MCF 10A (cell line): ENCODE measurements at regions not wholly inside any gene's neighbourhood (a gene's known extent, or its start where the extent isn't known, plus 50 kb on each side); places are given as distances from the start of the nearest gene placed in this dataset.
"Not testable (repeated sequence)": the region's sequence is repeated elsewhere in the genome, so short reads cannot be mapped to it uniquely, and the experiment has no call there.

ENCODE experiments used
- BruUV-seq: library from RNA; stranded (reverse); fragments of 400-500 nt; replicated peaks from 2 replicates; lab custom pipeline; 2021; lab: Mats Ljungman, UMichigan
- CTCF ChIA-PET: fragments of 300-600 bp; sonication (Branson Sonifier 250); formaldehyde crosslinking; extraction: SDS; loops from one replicate; lab custom pipeline; 2021; ENCODE audit warnings: antibody characterized with exemption, inconsistent platforms; lab: Yijun Ruan, JAX
- POLR2A ChIA-PET: fragments of 300-600, 350-650 bp; sonication (Branson Sonifier 250); formaldehyde crosslinking; extraction: SDS; loops from one replicate; lab custom pipeline; 2020; ENCODE audit warnings: antibody characterized with exemption, inconsistent platforms; lab: Yijun Ruan, JAX
- DNase-seq: peaks from one replicate; pipeline ENCODE4 v3.0.0-alpha.2; 2018; ENCODE audit not compliant: unreplicated experiment
- H3K27ac Mint-ChIP-seq: one replicate; pipeline ENCODE4 v1.8.0; 2022; ENCODE audit warnings: mild to moderate bottlenecking, low read depth, mixed read lengths; ENCODE audit not compliant: unreplicated experiment
- H3K27me3 Mint-ChIP-seq: one replicate; pipeline ENCODE4 v1.8.0; 2022; ENCODE audit warnings: mixed read lengths; ENCODE audit not compliant: insufficient read depth, unreplicated experiment
- H3K36me3 Mint-ChIP-seq: one replicate; pipeline ENCODE4 v1.8.0; 2022; ENCODE audit warnings: mild to moderate bottlenecking, moderate library complexity, mixed read lengths; ENCODE audit not compliant: insufficient read depth, unreplicated experiment
- H3K4me1 Mint-ChIP-seq: one replicate; pipeline ENCODE4 v1.8.0; 2022; ENCODE audit warnings: mixed read lengths; ENCODE audit not compliant: insufficient read depth, unreplicated experiment
- H3K4me3 Mint-ChIP-seq: one replicate; pipeline ENCODE4 v1.8.0; 2022; ENCODE audit warnings: mild to moderate bottlenecking, moderate library complexity, mixed read lengths; ENCODE audit not compliant: unreplicated experiment
- H3K9me3 Mint-ChIP-seq: one replicate; pipeline ENCODE4 v1.8.0; 2022; ENCODE audit warnings: mixed read lengths; ENCODE audit not compliant: unreplicated experiment
- intact Hi-C: fragments of 100-400 bp; cut with micrococcal nuclease; formaldehyde crosslinking; loops from 2 replicates; pipeline ENCODE4 v1.14.1; 2022
- TF ChIP-seq, protein P1 (sequence below): fragments of 200-600 bp; IDR thresholded peaks from one replicate; pipeline ENCODE4 v1.8.0; 2022; ENCODE audit warnings: antibody characterized with exemption, mild to moderate bottlenecking; ENCODE audit not compliant: unreplicated experiment

DNA sequence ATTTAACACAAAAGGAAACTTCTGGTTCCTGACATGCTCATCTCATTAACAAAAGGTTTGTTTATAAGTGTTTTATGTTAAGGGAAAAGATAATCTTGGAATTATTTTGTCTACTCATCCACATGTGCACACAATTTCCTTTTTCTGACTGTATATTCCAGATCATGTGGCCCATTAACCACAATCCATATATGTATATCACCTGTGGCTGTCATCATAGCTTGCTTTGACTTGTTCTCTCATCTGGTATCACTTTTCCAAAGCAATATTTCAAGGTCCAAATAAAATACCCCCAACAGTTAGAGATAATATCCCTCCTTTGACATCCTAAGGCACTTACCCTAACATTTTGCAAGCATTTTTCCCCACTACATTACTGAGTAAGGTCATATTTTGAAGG is 856.1 kb downstream of the CDH11 start:
- no TSS peak for BruUV-seq
- Mint-ChIP-seq H3K4me3 (no peak overlapping the region), H3K36me3 (no peaks in the 10 kb centered on the region), H3K27me3 (no peaks in the 10 kb centered on the region), H3K27ac (no peak overlapping the region), H3K9me3 (peaks cover 15% of the 10 kb centered on the region), H3K4me1 (no peaks in the 10 kb centered on the region)
- CTCF ChIA-PET: no interaction called here
- no peak for DNase-seq
- intact Hi-C loops: no loop called here
- TF ChIP-seq, protein P1, sequence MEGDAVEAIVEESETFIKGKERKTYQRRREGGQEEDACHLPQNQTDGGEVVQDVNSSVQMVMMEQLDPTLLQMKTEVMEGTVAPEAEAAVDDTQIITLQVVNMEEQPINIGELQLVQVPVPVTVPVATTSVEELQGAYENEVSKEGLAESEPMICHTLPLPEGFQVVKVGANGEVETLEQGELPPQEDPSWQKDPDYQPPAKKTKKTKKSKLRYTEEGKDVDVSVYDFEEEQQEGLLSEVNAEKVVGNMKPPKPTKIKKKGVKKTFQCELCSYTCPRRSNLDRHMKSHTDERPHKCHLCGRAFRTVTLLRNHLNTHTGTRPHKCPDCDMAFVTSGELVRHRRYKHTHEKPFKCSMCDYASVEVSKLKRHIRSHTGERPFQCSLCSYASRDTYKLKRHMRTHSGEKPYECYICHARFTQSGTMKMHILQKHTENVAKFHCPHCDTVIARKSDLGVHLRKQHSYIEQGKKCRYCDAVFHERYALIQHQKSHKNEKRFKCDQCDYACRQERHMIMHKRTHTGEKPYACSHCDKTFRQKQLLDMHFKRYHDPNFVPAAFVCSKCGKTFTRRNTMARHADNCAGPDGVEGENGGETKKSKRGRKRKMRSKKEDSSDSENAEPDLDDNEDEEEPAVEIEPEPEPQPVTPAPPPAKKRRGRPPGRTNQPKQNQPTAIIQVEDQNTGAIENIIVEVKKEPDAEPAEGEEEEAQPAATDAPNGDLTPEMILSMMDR: no peak
- POLR2A ChIA-PET: no interaction called here

DNA sequence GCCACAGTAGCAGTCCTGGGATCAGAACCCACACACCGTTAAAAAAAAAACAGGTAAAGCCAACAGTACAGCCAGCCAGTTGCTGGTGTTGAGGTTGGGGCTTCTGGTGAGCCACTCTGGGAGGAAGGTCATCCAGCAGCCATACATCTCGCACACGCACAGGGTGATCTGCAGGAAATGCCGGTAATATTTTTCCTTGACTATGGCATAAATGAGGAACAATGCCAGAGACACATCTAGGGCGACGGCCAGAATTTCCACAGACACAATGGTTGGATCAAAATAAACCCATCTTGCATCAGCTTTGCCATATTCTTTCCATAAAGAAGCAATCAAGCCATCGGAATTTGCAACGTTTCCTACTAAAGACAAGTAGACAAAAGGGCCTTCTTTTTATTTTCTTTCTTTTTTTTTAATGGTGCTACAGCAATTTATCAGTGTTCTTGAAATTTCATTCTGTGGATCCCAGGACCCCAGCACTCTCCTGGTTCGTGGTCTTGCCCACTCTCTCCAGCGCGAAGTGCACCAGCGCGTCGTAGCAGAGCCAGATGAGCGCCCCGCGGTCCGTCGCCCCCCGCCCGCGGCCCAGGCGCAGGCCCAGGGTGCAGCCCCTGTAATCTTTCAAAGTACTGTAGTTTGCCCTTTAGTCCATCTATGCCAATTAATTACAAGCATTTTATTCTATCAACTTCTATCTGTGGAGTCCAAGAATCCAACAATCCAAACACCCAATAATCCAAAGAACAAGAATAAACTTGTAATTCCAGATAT is 861.0 kb downstream of the CDH11 start:
- not testable (repeated sequence) for BruUV-seq, H3K4me3 Mint-ChIP-seq

DNA sequence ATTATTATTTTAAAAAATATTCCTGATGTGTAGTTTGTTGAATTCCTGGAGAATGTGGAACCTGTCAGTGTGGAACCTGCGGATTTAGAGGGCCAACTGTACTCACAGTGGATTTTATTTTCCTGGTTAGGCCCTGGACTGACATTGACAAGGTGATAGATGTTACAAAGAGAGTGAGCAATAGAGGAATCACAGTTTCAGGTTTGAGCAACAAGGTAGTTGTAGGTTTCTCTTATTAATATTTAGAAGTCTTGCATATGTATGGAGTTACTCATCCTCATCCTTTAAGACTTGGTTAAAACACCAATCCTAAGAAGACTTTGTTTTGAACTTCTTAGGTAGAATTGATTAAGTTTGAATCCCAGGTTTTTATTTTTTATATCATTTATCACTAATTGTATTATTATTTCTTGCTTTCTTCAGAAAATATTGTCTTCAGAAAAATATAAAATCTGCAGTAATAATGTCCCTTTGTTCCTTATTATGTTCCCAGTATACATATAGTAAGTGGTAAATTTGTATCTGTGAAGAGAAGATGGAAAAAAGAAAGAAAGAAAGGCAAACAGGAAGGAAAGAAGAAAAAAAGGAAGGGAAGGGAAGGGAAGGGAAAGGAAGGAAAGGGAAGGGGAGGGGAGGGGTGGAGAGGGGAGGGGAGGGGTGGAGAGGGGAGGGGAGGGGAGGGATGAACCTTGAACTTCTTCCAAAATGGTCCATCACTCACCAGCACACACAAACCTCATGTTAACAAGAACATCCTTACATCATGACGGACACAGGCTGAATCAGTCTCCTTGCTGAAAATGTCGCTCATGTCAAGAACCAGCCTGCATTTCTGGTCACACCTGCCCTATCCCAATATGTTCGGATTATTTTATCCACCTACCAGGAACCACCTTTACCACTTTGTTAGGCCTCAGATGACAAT is 867.2 kb downstream of the CDH11 start:
- BruUV-seq: no TSS peak
- Mint-ChIP-seq H3K27me3 (no peaks in the 10 kb centered on the region), H3K4me3 (no peak overlapping the region), H3K27ac (no peak overlapping the region), H3K4me1 (no peaks in the 10 kb centered on the region), H3K9me3 (no peaks in the 10 kb centered on the region), H3K36me3 (no peaks in the 10 kb centered on the region)
- ChIA-PET POLR2A (no interaction called here), CTCF (no interaction called here)
- DNase-seq: no peak
- TF ChIP-seq, protein P1: no peak
- intact Hi-C loops: no loop called here

More for the DNA sequence above, 861.0 kb downstream of the CDH11 start:
- POLR2A ChIA-PET, CTCF ChIA-PET, H3K4me1 Mint-ChIP-seq, H3K27me3 Mint-ChIP-seq, intact Hi-C loops, H3K36me3 Mint-ChIP-seq, H3K9me3 Mint-ChIP-seq, H3K27ac Mint-ChIP-seq, DNase-seq: not testable (repeated sequence)

DNA sequence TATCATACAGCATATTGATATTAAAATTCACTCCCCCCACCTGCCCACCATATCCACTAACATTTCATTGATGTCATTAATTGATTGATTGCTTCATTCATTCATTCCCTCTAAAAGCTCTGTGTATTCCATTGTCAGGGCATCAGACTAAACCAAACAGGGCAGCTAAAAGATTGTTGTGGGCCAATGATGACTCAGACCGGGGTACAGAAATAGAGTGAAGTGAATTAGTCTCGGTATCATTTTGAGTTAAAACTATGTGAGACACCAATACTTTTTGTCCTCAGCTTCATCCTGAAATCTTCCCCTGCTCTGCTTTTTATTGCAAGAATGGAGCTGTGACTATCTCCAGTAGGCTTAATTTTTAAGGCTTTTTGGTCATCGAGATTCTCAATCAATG is 868.3 kb downstream of the CDH11 start:
- BruUV-seq: no TSS peak
- H3K27me3 Mint-ChIP-seq: no peaks in the 10 kb centered on the region
- H3K4me1 Mint-ChIP-seq: no peaks in the 10 kb centered on the region
- TF ChIP-seq, protein P1: no peak
- H3K9me3 Mint-ChIP-seq: no peaks in the 10 kb centered on the region
- H3K36me3 Mint-ChIP-seq: no peaks in the 10 kb centered on the region
- DNase-seq: peak; percentile 4
- H3K27ac Mint-ChIP-seq: no peak overlapping the region
- CTCF ChIA-PET: no interaction called here
- intact Hi-C loops: no loop called here
- no peak overlapping the region for H3K4me3 Mint-ChIP-seq
- POLR2A ChIA-PET: no interaction called here
